ENCODE measurements at regions not wholly inside any gene's neighbourhood (a gene's known extent, or its start where the extent isn't known, plus 50 kb on each side); places are given as distances from the start of the nearest gene placed in this dataset.
"Not testable (repeated sequence)": the region's sequence is repeated elsewhere in the genome, so short reads cannot be mapped to it uniquely, and the experiment has no call there.

- DNase-seq (ENCODE audit: low read depth in 2 of 2), result no peak
Observed at GRCh38 chr4:159410076-159410777, 307.3 kb downstream of the RAPGEF2 start.

GRCh38 chr4:159410891-159411290 lies 308.0 kb downstream of the RAPGEF2 start:
- DNase-seq (ENCODE audit: low read depth in 2 of 2), result no peak

GRCh38 chr4:159413306-159413943 lies 310.5 kb downstream of the RAPGEF2 start:
- DNase-seq (ENCODE audit: low read depth in 2 of 2), result no peak

GRCh38 chr4:159414305-159414704 lies 311.4 kb downstream of the RAPGEF2 start:
- no peak for DNase-seq (ENCODE audit: low read depth in 2 of 2)

GRCh38 chr4:159416073-159416472 lies 313.2 kb downstream of the RAPGEF2 start:
- no peak for DNase-seq (ENCODE audit: low read depth in 2 of 2)

GRCh38 chr4:159416996-159417395 lies 314.1 kb downstream of the RAPGEF2 start:
- no peak for DNase-seq (ENCODE audit: low read depth in 2 of 2)

GRCh38 chr4:159420162-159421057 lies 317.5 kb downstream of the RAPGEF2 start:
- DNase-seq (ENCODE audit: low read depth in 2 of 2), result no peak

GRCh38 chr4:159421058-159421419 lies 318.2 kb downstream of the RAPGEF2 start:
- not testable (repeated sequence) for DNase-seq (ENCODE audit: low read depth in 2 of 2)

GRCh38 chr4:159422019-159422418 lies 319.1 kb downstream of the RAPGEF2 start:
- DNase-seq (ENCODE audit: low read depth in 2 of 2), result no peak

GRCh38 chr4:159422626-159423025 lies 319.7 kb downstream of the RAPGEF2 start:
- DNase-seq (ENCODE audit: low read depth in 2 of 2), result no peak

GRCh38 chr4:159425737-159426305 lies 322.9 kb downstream of the RAPGEF2 start:
- no peak for DNase-seq (ENCODE audit: low read depth in 2 of 2)

- no peak for DNase-seq (ENCODE audit: low read depth in 2 of 2)
Observed at GRCh38 chr4:159428293-159428692, 325.4 kb downstream of the RAPGEF2 start.

GRCh38 chr4:159428975-159429692 lies 326.3 kb downstream of the RAPGEF2 start:
- no peak for DNase-seq (ENCODE audit: low read depth in 2 of 2)

- no peak for DNase-seq (ENCODE audit: low read depth in 2 of 2)
Observed at GRCh38 chr4:159429693-159430035, 326.8 kb downstream of the RAPGEF2 start.

- DNase-seq (ENCODE audit: low read depth in 2 of 2), result no peak
Observed at GRCh38 chr4:159430896-159431295, 328.0 kb downstream of the RAPGEF2 start.

- no peak for DNase-seq (ENCODE audit: low read depth in 2 of 2)
Observed at GRCh38 chr4:159432436-159432835, 329.6 kb downstream of the RAPGEF2 start.

- DNase-seq (ENCODE audit: low read depth in 2 of 2), result no peak
Observed at GRCh38 chr4:159433337-159433736, 330.5 kb downstream of the RAPGEF2 start.

- no peak for DNase-seq (ENCODE audit: low read depth in 2 of 2)
Observed at GRCh38 chr4:159434114-159434870, 331.4 kb downstream of the RAPGEF2 start.

GRCh38 chr4:159434871-159435241 lies 332.0 kb downstream of the RAPGEF2 start:
- DNase-seq (ENCODE audit: low read depth in 2 of 2), result no peak

GRCh38 chr4:159435561-159436023 lies 332.7 kb downstream of the RAPGEF2 start:
- DNase-seq (ENCODE audit: low read depth in 2 of 2), result no peak

GRCh38 chr4:159443975-159444374 lies 341.1 kb downstream of the RAPGEF2 start:
- no peak for DNase-seq (ENCODE audit: low read depth in 2 of 2)
